Progenitor cell of endocrine pancreas (in vitro differentiated cells): ENCODE measurements at regions not wholly inside any gene's neighbourhood (a gene's known extent, or its start where the extent isn't known, plus 50 kb on each side); places are given as distances from the start of the nearest gene placed in this dataset.
"Not testable (repeated sequence)": the region's sequence is repeated elsewhere in the genome, so short reads cannot be mapped to it uniquely, and the experiment has no call there.

Experiments used
- DNase-seq: peaks from one replicate; pipeline ENCODE4 v3.0.0; 2021; ENCODE audit warnings: low spot score; ENCODE audit not compliant: unreplicated experiment
- H3K27ac Mint-ChIP-seq: 2 replicates; pipeline ENCODE4 v1.8.0; 2021; ENCODE audit warnings: mild to moderate bottlenecking, moderate library complexity, mixed read lengths
- H3K27me3 Mint-ChIP-seq: 2 replicates; pipeline ENCODE4 v1.8.0; 2021; ENCODE audit warnings: mixed read lengths
- H3K36me3 Mint-ChIP-seq: 2 replicates; pipeline ENCODE4 v1.8.0; 2022; ENCODE audit warnings: mixed read lengths; ENCODE audit not compliant: insufficient read depth
- H3K4me1 Mint-ChIP-seq: 2 replicates; pipeline ENCODE4 v1.8.0; 2021; ENCODE audit warnings: low read depth, mixed read lengths
- H3K4me3 Mint-ChIP-seq: 2 replicates; pipeline ENCODE4 v1.8.0; 2021; ENCODE audit warnings: low read depth, mild to moderate bottlenecking, moderate library complexity, mixed read lengths
- H3K9me3 Mint-ChIP-seq: 2 replicates; pipeline ENCODE4 v1.8.0; 2021; ENCODE audit warnings: low read depth, mixed read lengths
- CTCF ChIP-seq: fragments of 200-600 bp; sonication (generic); IDR thresholded peaks from one replicate; pipeline ENCODE4 v1.5.0; 2021; ENCODE audit warnings: antibody characterized with exemption, mild to moderate bottlenecking; ENCODE audit not compliant: unreplicated experiment

- no peak for DNase-seq
- Mint-ChIP-seq H3K9me3 (no peaks in the 10 kb centered on the region), H3K4me1 (no peaks in the 10 kb centered on the region), H3K27me3 (no peaks in the 10 kb centered on the region), H3K4me3 (no peak overlapping the region), H3K27ac (no peak overlapping the region), H3K36me3 (no peaks in the 10 kb centered on the region)
- no peak for TF ChIP-seq CTCF
Measured at GRCh38 chr4:131488772-131489171, 1660.3 kb upstream of the PCDH10 start.

GRCh38 chr4:131496211-131496610, 1652.9 kb upstream of the PCDH10 start:
- H3K4me1 Mint-ChIP-seq, H3K4me3 Mint-ChIP-seq: not testable (repeated sequence)

GRCh38 chr4:131499141-131499873, 1649.8 kb upstream of the PCDH10 start:
- Mint-ChIP-seq H3K9me3 (peaks cover 14% of the 10 kb centered on the region), H3K27ac (no peak overlapping the region)

More at GRCh38 chr4:131496211-131496610, 1652.9 kb upstream of the PCDH10 start:
- H3K36me3 Mint-ChIP-seq, H3K27me3 Mint-ChIP-seq, H3K27ac Mint-ChIP-seq, DNase-seq: not testable (repeated sequence)
- peaks cover 14% of the 10 kb centered on the region for H3K9me3 Mint-ChIP-seq

GRCh38 chr4:131509521-131509920, 1639.6 kb upstream of the PCDH10 start:
- no peak for DNase-seq
- Mint-ChIP-seq H3K27me3 (no peaks in the 10 kb centered on the region), H3K4me1 (no peaks in the 10 kb centered on the region), H3K27ac (no peak overlapping the region), H3K36me3 (no peaks in the 10 kb centered on the region), H3K9me3 (no peaks in the 10 kb centered on the region), H3K4me3 (no peak overlapping the region)
- no peak for TF ChIP-seq CTCF

More at GRCh38 chr4:131499141-131499873, 1649.8 kb upstream of the PCDH10 start:
- no peaks in the 10 kb centered on the region for H3K4me1 Mint-ChIP-seq
- no peaks in the 10 kb centered on the region for H3K27me3 Mint-ChIP-seq
- DNase-seq: no peak
- H3K4me3 Mint-ChIP-seq: no peak overlapping the region
- no peaks in the 10 kb centered on the region for H3K36me3 Mint-ChIP-seq
- no peak for TF ChIP-seq CTCF

GRCh38 chr4:131526686-131527085, 1622.4 kb upstream of the PCDH10 start:
- Mint-ChIP-seq H3K4me3 (no peak overlapping the region), H3K9me3 (no peaks in the 10 kb centered on the region), H3K27ac (no peak overlapping the region), H3K36me3 (no peaks in the 10 kb centered on the region), H3K27me3 (no peaks in the 10 kb centered on the region), H3K4me1 (peaks cover 2% of the 10 kb centered on the region)
- TF ChIP-seq CTCF: no peak
- DNase-seq: no peak

GRCh38 chr4:131531087-131531486, 1618.0 kb upstream of the PCDH10 start:
- peaks cover under 1% of the 10 kb centered on the region for H3K4me1 Mint-ChIP-seq
- no peak overlapping the region for H3K4me3 Mint-ChIP-seq
- no peak overlapping the region for H3K27ac Mint-ChIP-seq
- no peak for DNase-seq
- H3K27me3 Mint-ChIP-seq: no peaks in the 10 kb centered on the region
- H3K36me3 Mint-ChIP-seq: no peaks in the 10 kb centered on the region
- H3K9me3 Mint-ChIP-seq: no peaks in the 10 kb centered on the region
- TF ChIP-seq CTCF: no peak
